Calu3 (cell line): ENCODE measurements at regions not wholly inside any gene's neighbourhood (a gene's known extent, or its start where the extent isn't known, plus 50 kb on each side); places are given as distances from the start of the nearest gene placed in this dataset.

ENCODE experiments used
- BruUV-seq: library from RNA; stranded (reverse); fragments of 400-500 nt; replicated peaks from 2 replicates; lab custom pipeline; 2021; lab: Mats Ljungman, UMichigan
- CTCF ChIA-PET: fragments of 300-600 bp; sonication (Branson Sonifier 250); formaldehyde crosslinking; loops from one replicate; lab custom pipeline; 2022; ENCODE audit warnings: antibody characterized with exemption; lab: Charles Lee
- DNase-seq: peaks from one replicate; pipeline ENCODE4 v3.0.0; 2022
- H3K27ac Mint-ChIP-seq: one replicate; pipeline ENCODE4 v1.8.0; 2022; ENCODE audit warnings: mixed read lengths; ENCODE audit not compliant: unreplicated experiment
- H3K27me3 Mint-ChIP-seq: one replicate; pipeline ENCODE4 v1.8.0; 2022; ENCODE audit warnings: mixed read lengths; ENCODE audit not compliant: unreplicated experiment
- H3K36me3 Mint-ChIP-seq: one replicate; pipeline ENCODE4 v1.8.0; 2022; ENCODE audit warnings: mild to moderate bottlenecking, moderate library complexity, mixed read lengths; ENCODE audit not compliant: insufficient read depth, unreplicated experiment
- H3K4me1 Mint-ChIP-seq: one replicate; pipeline ENCODE4 v1.8.0; 2022; ENCODE audit warnings: mild to moderate bottlenecking, low read depth, mixed read lengths; ENCODE audit not compliant: unreplicated experiment
- H3K4me3 Mint-ChIP-seq: one replicate; pipeline ENCODE4 v1.8.0; 2022; ENCODE audit warnings: mild to moderate bottlenecking, low read depth, moderate library complexity, mixed read lengths; ENCODE audit not compliant: unreplicated experiment
- H3K9me3 Mint-ChIP-seq: one replicate; pipeline ENCODE4 v1.8.0; 2022; ENCODE audit warnings: low read depth, mixed read lengths; ENCODE audit not compliant: unreplicated experiment
- intact Hi-C: fragments of 100-400 bp; cut with micrococcal nuclease; formaldehyde crosslinking; loops from one replicate; pipeline ENCODE4 v1.10.0; 2022; ENCODE audit not compliant: unreplicated experiment
- TF ChIP-seq, protein P1 (sequence below): fragments of 200-600 bp; IDR thresholded peaks from one replicate; pipeline ENCODE4 v1.8.0; 2022; ENCODE audit warnings: antibody characterized with exemption; ENCODE audit not compliant: unreplicated experiment

DNA sequence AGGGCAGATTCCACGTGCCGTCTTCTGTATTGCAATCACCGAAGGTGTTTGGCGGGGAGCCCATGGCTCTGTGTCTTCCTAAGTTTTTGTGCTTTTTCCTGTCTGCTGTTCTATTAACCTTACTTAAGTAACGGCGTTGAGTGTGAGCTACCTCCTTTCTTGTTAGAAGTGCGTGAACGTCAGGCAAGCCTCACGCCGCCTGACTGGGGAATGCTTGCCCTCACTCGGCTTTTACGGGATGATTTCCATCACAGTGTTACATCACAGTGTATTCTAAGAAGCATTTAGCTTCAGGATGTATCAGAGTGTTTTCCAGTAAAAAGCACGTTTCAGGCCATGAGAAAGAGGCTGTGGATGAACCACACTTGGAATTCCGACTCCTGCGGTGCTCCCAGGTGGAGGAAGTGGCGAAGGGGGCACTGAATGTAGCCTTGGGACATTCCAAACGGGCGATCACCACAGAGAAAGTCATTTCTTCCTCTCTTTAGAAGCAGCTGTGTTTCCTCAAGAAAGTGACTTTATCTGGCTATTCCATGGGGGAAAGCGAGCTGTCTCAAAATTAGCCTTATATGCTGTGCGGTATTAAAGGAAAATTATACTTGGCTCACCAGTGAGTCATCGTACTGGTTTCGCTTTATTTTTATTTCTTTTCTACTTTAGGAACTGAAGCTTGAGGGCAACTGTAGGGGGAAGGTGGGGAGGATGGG lies 290.7 kb downstream of the KLF6 start:
- Mint-ChIP-seq H3K4me3 (no peak overlapping the region), H3K27me3 (no peaks in the 10 kb centered on the region), H3K27ac (no peak overlapping the region), H3K36me3 (no peaks in the 10 kb centered on the region), H3K4me1 (peaks cover 8% of the 10 kb centered on the region), H3K9me3 (no peaks in the 10 kb centered on the region)
- CTCF ChIA-PET: interaction anchor here (0.6 kb wide), 1 partner anchor 637 kb away, joined by 5 read pairs; no protein-coding TSS in a partner anchor
- intact Hi-C loops: no loop called here
- DNase-seq: no peak
- TF ChIP-seq, protein P1, sequence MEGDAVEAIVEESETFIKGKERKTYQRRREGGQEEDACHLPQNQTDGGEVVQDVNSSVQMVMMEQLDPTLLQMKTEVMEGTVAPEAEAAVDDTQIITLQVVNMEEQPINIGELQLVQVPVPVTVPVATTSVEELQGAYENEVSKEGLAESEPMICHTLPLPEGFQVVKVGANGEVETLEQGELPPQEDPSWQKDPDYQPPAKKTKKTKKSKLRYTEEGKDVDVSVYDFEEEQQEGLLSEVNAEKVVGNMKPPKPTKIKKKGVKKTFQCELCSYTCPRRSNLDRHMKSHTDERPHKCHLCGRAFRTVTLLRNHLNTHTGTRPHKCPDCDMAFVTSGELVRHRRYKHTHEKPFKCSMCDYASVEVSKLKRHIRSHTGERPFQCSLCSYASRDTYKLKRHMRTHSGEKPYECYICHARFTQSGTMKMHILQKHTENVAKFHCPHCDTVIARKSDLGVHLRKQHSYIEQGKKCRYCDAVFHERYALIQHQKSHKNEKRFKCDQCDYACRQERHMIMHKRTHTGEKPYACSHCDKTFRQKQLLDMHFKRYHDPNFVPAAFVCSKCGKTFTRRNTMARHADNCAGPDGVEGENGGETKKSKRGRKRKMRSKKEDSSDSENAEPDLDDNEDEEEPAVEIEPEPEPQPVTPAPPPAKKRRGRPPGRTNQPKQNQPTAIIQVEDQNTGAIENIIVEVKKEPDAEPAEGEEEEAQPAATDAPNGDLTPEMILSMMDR: no peak
- no TSS peak for BruUV-seq

DNA sequence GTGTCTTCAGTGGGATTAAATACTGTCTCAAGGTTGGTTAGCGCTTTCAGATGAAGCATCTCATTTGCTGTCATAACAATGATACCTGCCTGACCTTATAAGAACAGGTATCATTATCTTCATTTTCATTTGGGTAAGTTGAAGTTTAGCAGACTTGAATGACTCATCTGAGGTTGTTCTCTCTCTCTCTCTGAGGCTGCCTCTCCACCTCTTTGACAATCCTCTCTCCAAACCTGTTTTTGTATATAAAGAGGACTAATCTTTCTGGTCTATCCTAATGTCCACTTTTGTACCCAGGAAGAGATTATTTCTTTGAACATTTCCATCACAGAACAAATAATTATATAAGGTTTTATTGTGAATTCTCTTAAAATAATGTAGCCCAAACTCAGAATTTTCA lies 291.4 kb downstream of the KLF6 start:
- intact Hi-C loops: no loop called here
- no peak overlapping the region for H3K27ac Mint-ChIP-seq
- CTCF ChIA-PET: no interaction called here
- no TSS peak for BruUV-seq
- peaks cover 3% of the 10 kb centered on the region for H3K9me3 Mint-ChIP-seq
- no peak overlapping the region for H3K4me3 Mint-ChIP-seq
- H3K4me1 Mint-ChIP-seq: peaks cover 2% of the 10 kb centered on the region
- no peaks in the 10 kb centered on the region for H3K27me3 Mint-ChIP-seq
- TF ChIP-seq, protein P1: no peak
- no peaks in the 10 kb centered on the region for H3K36me3 Mint-ChIP-seq
- DNase-seq: no peak

DNA sequence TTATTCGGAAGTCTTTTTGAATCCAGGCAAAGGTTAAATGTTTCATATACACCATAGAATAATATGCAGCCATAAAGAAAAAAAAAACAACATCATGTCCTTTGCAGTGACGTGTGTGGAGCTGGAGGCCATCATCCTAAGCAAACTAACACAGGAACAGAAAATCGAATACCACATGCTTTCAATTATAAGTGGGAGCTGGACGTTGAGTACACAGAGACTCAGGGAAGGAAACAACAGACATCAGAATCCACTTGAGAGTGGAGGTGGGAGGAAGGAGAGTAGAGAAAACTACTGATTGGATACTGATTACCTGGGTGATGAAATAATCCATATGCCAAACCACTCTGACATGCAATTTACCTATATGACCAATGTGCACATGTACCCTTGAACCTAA lies 293.4 kb downstream of the KLF6 start:
- TF ChIP-seq, protein P1: no peak
- intact Hi-C loops: no loop called here
- BruUV-seq: no TSS peak
- H3K4me1 Mint-ChIP-seq: peaks cover 4% of the 10 kb centered on the region
- H3K4me3 Mint-ChIP-seq: no peak overlapping the region
- H3K27me3 Mint-ChIP-seq: no peaks in the 10 kb centered on the region
- peaks cover under 1% of the 10 kb centered on the region for H3K36me3 Mint-ChIP-seq
- no peak overlapping the region for H3K27ac Mint-ChIP-seq
- DNase-seq: no peak
- H3K9me3 Mint-ChIP-seq: peaks cover 3% of the 10 kb centered on the region
- CTCF ChIA-PET: no interaction called here

DNA sequence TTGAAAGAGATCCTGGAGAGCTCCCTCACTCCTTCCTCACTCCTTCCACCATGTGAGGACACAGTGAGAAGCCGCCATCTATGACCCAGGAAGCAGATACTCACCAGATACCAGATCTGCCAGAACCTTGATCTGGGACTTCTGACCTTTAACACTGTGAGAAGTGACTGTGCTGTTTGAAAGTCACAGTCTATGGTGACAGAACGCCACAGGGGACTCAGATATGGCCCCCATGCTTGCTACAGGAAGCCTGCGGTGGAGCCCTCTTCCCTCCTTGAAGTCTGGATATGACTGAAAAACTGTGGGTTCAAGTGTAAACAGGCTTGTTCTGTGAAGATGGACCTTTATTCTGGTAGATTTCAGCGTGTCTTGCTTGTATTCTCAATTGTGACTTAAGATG lies 297.8 kb downstream of the KLF6 start:
- Mint-ChIP-seq H3K9me3 (peaks cover 3% of the 10 kb centered on the region), H3K36me3 (peaks cover 12% of the 10 kb centered on the region), H3K4me3 (no peak overlapping the region), H3K27ac (peak overlapping the region; percentile 43), H3K27me3 (no peaks in the 10 kb centered on the region), H3K4me1 (peaks cover 32% of the 10 kb centered on the region)
- BruUV-seq: no TSS peak
- DNase-seq: no peak
- intact Hi-C loops: no loop called here
- TF ChIP-seq, protein P1: no peak
- CTCF ChIA-PET: no interaction called here
